Glutamatergic neuron (in vitro differentiated cells): ENCODE measurements at regions not wholly inside any gene's neighbourhood (a gene's known extent, or its start where the extent isn't known, plus 50 kb on each side); places are given as distances from the start of the nearest gene placed in this dataset.

Experiments
- DNase-seq: peaks from one replicate; pipeline ENCODE4 v3.0.0; 2022
- H3K27ac Mint-ChIP-seq: one replicate; pipeline ENCODE4 v1.8.0; 2020; ENCODE audit warnings: mild to moderate bottlenecking, mixed read lengths, inconsistent platforms; ENCODE audit not compliant: unreplicated experiment
- H3K27me3 Mint-ChIP-seq: one replicate; pipeline ENCODE4 v1.8.0; 2020; ENCODE audit warnings: mild to moderate bottlenecking, moderate library complexity, mixed read lengths, inconsistent platforms; ENCODE audit not compliant: unreplicated experiment
- H3K36me3 Mint-ChIP-seq: one replicate; pipeline ENCODE4 v1.8.0; 2020; ENCODE audit warnings: mild to moderate bottlenecking, mixed read lengths, inconsistent platforms; ENCODE audit not compliant: unreplicated experiment
- H3K4me1 Mint-ChIP-seq: one replicate; pipeline ENCODE4 v1.8.0; 2020; ENCODE audit warnings: mild to moderate bottlenecking, low read depth, mixed read lengths, inconsistent platforms; ENCODE audit not compliant: unreplicated experiment
- H3K4me3 Mint-ChIP-seq: one replicate; pipeline ENCODE4 v1.8.0; 2020; ENCODE audit warnings: mild to moderate bottlenecking, mixed read lengths, inconsistent platforms; ENCODE audit not compliant: unreplicated experiment
- H3K9me3 Mint-ChIP-seq: one replicate; pipeline ENCODE4 v1.8.0; 2020; ENCODE audit warnings: mild to moderate bottlenecking, moderate library complexity, mixed read lengths, inconsistent platforms; ENCODE audit not compliant: unreplicated experiment
- CTCF ChIP-seq: fragments of 200-600 bp; sonication (generic); IDR thresholded peaks from one replicate; pipeline ENCODE4 v1.5.0; 2021; ENCODE audit not compliant: partially characterized antibody, unreplicated experiment

GRCh38 chr1:53400761-53401674 lies 58.2 kb upstream of the DMRTB1 start:
- Mint-ChIP-seq H3K36me3 (no peaks in the 10 kb centered on the region), H3K4me1 (peaks cover 18% of the 10 kb centered on the region), H3K9me3 (peaks cover 2% of the 10 kb centered on the region), H3K27ac (no peak overlapping the region), H3K4me3 (no peak overlapping the region), H3K27me3 (peaks cover 4% of the 10 kb centered on the region)
- no peak for DNase-seq
- TF ChIP-seq CTCF, result no peak

GRCh38 chr1:53401813-53402745 lies 57.1 kb upstream of the DMRTB1 start:
- DNase-seq, result no peak
- H3K9me3 Mint-ChIP-seq, result peaks cover 3% of the 10 kb centered on the region
- no peak overlapping the region for H3K27ac Mint-ChIP-seq
- no peak overlapping the region for H3K4me3 Mint-ChIP-seq
- H3K36me3 Mint-ChIP-seq, result no peaks in the 10 kb centered on the region
- TF ChIP-seq CTCF, result no peak
- H3K27me3 Mint-ChIP-seq, result peaks cover 7% of the 10 kb centered on the region
- H3K4me1 Mint-ChIP-seq, result peaks cover 16% of the 10 kb centered on the region

- DNase-seq, result no peak
- H3K4me3 Mint-ChIP-seq, result no peak overlapping the region
Measured at GRCh38 chr1:53402891-53403655, 56.1 kb upstream of the DMRTB1 start.

GRCh38 chr1:53405737-53406136 lies 53.5 kb upstream of the DMRTB1 start:
- H3K4me1 Mint-ChIP-seq, result peaks cover 17% of the 10 kb centered on the region
- H3K27me3 Mint-ChIP-seq, result peaks cover 11% of the 10 kb centered on the region
- no peaks in the 10 kb centered on the region for H3K36me3 Mint-ChIP-seq
- no peak overlapping the region for H3K4me3 Mint-ChIP-seq
- H3K9me3 Mint-ChIP-seq, result peaks cover 14% of the 10 kb centered on the region
- no peak for DNase-seq
- no peak overlapping the region for H3K27ac Mint-ChIP-seq
- no peak for TF ChIP-seq CTCF

More at GRCh38 chr1:53402891-53403655, 56.1 kb upstream of the DMRTB1 start:
- H3K4me1 Mint-ChIP-seq, result peaks cover 13% of the 10 kb centered on the region
- no peaks in the 10 kb centered on the region for H3K36me3 Mint-ChIP-seq
- H3K27me3 Mint-ChIP-seq, result peaks cover 5% of the 10 kb centered on the region
- peaks cover 5% of the 10 kb centered on the region for H3K9me3 Mint-ChIP-seq
- no peak overlapping the region for H3K27ac Mint-ChIP-seq
- TF ChIP-seq CTCF, result no peak
